Upper lobe of right lung (tissue), 1 donor: ENCODE measurements at regions not wholly inside any gene's neighbourhood (a gene's known extent, or its start where the extent isn't known, plus 50 kb on each side); places are given as distances from the start of the nearest gene placed in this dataset.
A peak's percentile ranks its signal among the peaks of the same experiment; 100 is the strongest.

Source experiments
- ATAC-seq: fragments of 200-7000 bp; cut with Tn5 transposase; one replicate; pipeline ENCODE4 v1.9.1; 2020; ENCODE audit warnings: mild to moderate bottlenecking, moderate library complexity
- DNase-seq: peaks from one replicate; pipeline ENCODE4 v3.0.0-alpha.2; 2020
- H3K27ac ChIP-seq: fragments of 200-600 bp; one replicate; pipeline ENCODE4 v1.8.0; 2022
- H3K27me3 ChIP-seq: fragments of 200-600 bp; one replicate; pipeline ENCODE4 v1.8.0; 2022; ENCODE audit warnings: mild to moderate bottlenecking
- H3K36me3 ChIP-seq: fragments of 200-600 bp; one replicate; pipeline ENCODE4 v1.8.0; 2022
- H3K4me1 ChIP-seq: fragments of 200-600 bp; one replicate; pipeline ENCODE4 v1.8.0; 2022
- H3K4me3 ChIP-seq: fragments of 200-600 bp; one replicate; pipeline ENCODE4 v1.8.0; 2022; ENCODE audit warnings: mild to moderate bottlenecking
- H3K9me3 ChIP-seq: fragments of 200-600 bp; one replicate; pipeline ENCODE4 v1.8.0; 2022
- intact Hi-C: fragments of 100-400 bp; cut with DNase I; formaldehyde crosslinking; loops from one replicate; pipeline ENCODE4 v1.11.0; 2022
- TF ChIP-seq, protein P1 (sequence below): fragments of 200-600 bp; IDR thresholded peaks from one replicate; pipeline ENCODE4 v1.8.0; 2022; ENCODE audit warnings: antibody characterized with exemption
- donor health status: DM: no; HTN: yes; CAD: no; lungs with severe emphysema.

DNA sequence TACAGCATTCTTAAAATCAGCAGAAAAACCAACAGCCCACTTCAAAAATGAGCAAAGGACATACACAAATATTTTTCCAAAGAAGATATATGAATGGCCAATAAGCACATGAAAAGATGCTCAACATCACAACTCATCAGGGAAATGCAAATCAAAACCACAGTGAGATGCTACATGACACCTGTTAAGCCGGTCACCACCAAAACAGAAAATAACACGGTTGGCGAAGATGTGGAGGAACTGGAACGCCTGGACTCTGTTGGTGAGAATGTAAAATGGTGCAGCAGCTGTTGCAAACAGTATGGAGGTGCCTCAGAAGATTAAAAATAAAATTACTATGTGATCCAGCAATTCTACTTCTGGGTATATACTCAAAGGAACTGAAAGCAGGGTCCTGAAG is 184.8 kb downstream of the INHBB start:
- ATAC-seq (no peak), DNase-seq (no peak)
- no peaks in the 10 kb centered on the region for H3K36me3 ChIP-seq
- intact Hi-C loops = no loop called here
- TF ChIP-seq, protein P1, sequence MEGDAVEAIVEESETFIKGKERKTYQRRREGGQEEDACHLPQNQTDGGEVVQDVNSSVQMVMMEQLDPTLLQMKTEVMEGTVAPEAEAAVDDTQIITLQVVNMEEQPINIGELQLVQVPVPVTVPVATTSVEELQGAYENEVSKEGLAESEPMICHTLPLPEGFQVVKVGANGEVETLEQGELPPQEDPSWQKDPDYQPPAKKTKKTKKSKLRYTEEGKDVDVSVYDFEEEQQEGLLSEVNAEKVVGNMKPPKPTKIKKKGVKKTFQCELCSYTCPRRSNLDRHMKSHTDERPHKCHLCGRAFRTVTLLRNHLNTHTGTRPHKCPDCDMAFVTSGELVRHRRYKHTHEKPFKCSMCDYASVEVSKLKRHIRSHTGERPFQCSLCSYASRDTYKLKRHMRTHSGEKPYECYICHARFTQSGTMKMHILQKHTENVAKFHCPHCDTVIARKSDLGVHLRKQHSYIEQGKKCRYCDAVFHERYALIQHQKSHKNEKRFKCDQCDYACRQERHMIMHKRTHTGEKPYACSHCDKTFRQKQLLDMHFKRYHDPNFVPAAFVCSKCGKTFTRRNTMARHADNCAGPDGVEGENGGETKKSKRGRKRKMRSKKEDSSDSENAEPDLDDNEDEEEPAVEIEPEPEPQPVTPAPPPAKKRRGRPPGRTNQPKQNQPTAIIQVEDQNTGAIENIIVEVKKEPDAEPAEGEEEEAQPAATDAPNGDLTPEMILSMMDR = no peak
- H3K27me3 ChIP-seq = no peaks in the 10 kb centered on the region
- H3K9me3 ChIP-seq = no peaks in the 10 kb centered on the region
- H3K4me3 ChIP-seq = no peak overlapping the region
- no peak overlapping the region for H3K27ac ChIP-seq
- no peaks in the 10 kb centered on the region for H3K4me1 ChIP-seq

GRCh38 chr2:120531365-120531764 is 185.4 kb downstream of the INHBB start:
- ATAC-seq (no peak), DNase-seq (no peak)
- H3K9me3 ChIP-seq = no peaks in the 10 kb centered on the region
- H3K4me1 ChIP-seq = no peaks in the 10 kb centered on the region
- TF ChIP-seq, protein P1 = no peak
- H3K27ac ChIP-seq = no peak overlapping the region
- no peaks in the 10 kb centered on the region for H3K27me3 ChIP-seq
- no peak overlapping the region for H3K4me3 ChIP-seq
- no peaks in the 10 kb centered on the region for H3K36me3 ChIP-seq
- intact Hi-C loops = no loop called here

GRCh38 chr2:120531863-120532600 is 186.1 kb downstream of the INHBB start:
- no peaks in the 10 kb centered on the region for H3K36me3 ChIP-seq
- no peaks in the 10 kb centered on the region for H3K4me1 ChIP-seq
- intact Hi-C loops = no loop called here
- ATAC-seq = peak; percentile 27
- H3K9me3 ChIP-seq = no peaks in the 10 kb centered on the region
- H3K27ac ChIP-seq = no peak overlapping the region
- TF ChIP-seq, protein P1 = no peak
- no peak overlapping the region for H3K4me3 ChIP-seq
- DNase-seq = no peak
- H3K27me3 ChIP-seq = no peaks in the 10 kb centered on the region

DNA sequence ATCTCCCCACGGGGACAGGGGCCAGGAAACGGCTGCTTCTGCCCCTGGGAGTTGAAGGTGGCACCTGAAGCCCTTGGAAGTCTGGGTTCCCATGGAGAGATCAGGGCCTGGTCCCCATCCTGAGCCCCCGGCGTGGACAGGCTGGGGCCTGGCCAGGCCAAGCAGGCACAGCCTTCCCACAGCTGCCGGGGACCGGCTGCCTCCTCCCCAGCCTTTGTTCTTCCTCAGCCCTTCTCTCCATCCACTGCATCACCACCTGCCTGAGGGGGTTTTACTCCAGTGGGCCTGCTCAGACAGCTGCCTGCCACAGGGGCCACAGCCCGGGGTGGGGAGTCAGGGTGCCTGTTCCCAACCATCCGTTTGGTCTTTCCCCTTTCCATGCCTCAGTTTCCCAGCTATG is 187.7 kb downstream of the INHBB start:
- H3K27me3 ChIP-seq = no peaks in the 10 kb centered on the region

GRCh38 chr2:120534457-120534856 is 188.5 kb downstream of the INHBB start:
- DNase-seq = no peak
- Histone ChIP-seq H3K4me3 (no peak overlapping the region), H3K36me3 (no peaks in the 10 kb centered on the region), H3K27ac (no peak overlapping the region), H3K4me1 (no peaks in the 10 kb centered on the region), H3K9me3 (no peaks in the 10 kb centered on the region), H3K27me3 (no peaks in the 10 kb centered on the region)
- intact Hi-C loops = no loop called here
- no peak for ATAC-seq
- TF ChIP-seq, protein P1 = no peak

More for the DNA sequence above, 187.7 kb downstream of the INHBB start:
- Histone ChIP-seq H3K4me3 (no peak overlapping the region), H3K4me1 (no peaks in the 10 kb centered on the region), H3K36me3 (no peaks in the 10 kb centered on the region), H3K9me3 (no peaks in the 10 kb centered on the region), H3K27ac (no peak overlapping the region)
- DNase-seq = no peak
- TF ChIP-seq, protein P1 = no peak
- no peak for ATAC-seq
- intact Hi-C loops = no loop called here
